ENCODE measurements at regions not wholly inside any gene's neighbourhood (a gene's known extent, or its start where the extent isn't known, plus 50 kb on each side); places are given as distances from the start of the nearest gene placed in this dataset.
"Not testable (repeated sequence)": the region's sequence is repeated elsewhere in the genome, so short reads cannot be mapped to it uniquely, and the experiment has no call there.

GRCh38 chr11:35046681-35047080 lies 92.3 kb upstream of the CD44 start:
- no peak for DNase-seq

DNA sequence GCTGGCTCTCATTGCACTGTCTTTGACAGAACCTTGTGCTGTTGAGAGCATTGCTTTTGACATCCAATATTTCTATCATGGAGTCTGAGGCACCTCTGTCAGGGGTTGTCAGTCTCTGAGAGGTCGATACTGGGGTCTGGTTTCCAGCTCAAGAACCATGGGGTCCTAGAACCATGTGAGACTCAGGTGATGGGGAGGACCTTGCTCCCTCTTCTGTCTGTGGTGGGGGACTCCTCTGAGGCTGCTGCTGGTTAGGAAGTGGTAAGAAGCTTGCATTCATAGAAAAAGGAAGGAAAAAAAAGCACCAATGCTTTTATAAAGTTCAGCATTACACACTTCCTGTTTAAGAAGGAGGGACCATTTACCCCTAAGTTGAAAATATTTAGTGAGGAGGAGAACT lies 91.8 kb upstream of the CD44 start:
- no peak for DNase-seq

GRCh38 chr11:35047769-35048168 lies 91.2 kb upstream of the CD44 start:
- no peak for DNase-seq

DNA sequence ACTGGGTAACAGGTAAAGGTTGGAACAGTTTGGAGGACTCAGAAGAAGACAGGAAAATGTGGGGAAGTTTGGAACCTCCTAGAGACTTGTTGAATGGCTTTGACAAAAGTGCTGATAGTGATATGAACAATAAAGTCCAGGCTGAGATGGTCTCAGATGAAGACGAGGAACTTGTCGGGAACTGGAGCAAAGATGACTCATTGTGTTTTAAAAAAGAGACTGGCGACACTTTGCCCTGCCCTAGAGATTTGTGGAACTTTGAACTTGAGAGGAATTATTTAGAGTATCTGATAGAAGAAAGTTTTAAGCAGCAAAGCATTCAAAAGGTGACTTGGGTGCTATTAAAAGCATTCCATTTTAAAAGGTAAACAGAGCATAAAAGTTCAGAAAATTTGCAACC lies 90.6 kb upstream of the CD44 start:
- not testable (repeated sequence) for DNase-seq

DNA sequence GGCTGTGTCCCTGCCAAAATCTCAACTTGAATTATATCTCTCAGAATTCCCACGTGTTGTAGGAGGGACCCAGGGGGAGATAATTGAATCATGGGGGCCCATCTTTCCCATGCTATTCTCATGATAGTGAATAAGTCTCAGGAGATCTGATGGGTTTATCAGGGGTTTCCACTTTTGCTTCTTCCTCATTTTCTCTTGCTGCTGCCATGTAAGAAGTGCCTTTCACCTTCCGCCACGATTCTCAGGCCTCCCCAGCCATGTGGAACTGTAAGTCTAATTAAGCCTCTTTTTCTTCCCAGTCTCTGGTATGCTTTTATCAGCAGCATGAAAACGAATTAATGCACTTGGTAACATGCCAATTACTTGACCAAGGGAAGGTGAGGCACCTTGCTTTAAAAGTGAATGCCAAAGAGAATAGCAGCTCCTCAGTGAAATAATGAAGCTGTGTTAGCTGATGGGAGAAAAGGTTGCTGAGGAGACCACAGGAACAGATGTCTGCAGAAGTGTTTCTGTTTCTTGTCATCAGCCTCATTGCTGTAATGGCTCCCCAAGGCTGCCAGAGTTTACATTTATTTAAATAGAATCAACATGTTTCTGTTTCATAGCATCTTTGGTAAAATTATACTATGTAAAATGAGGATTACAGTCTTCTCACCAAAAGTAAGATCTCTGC lies 89.0 kb upstream of the CD44 start:
- DNase-seq = no peak

DNA sequence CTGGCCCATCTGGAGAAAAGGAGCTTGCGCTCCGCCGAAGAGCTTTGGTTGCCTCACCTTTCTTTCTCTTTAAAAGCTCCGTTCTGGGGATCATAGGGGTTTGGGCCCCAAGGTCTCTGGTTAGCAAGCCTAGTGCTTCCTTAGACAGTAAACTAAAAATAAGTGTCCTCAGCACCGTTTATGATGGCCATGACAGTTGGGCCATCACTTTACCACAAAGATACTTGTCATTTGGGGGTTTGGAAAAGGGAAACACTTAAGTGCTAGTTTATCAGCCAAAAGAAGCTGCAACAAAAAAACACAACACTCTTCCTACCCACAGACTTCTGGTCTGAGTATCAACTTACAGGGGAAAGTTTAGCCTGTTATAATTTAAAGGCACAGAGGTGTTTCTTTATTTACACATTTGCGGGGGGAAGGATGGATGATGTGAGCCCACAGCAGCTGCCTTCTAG lies 88.4 kb upstream of the CD44 start:
- DNase-seq = no peak

DNA sequence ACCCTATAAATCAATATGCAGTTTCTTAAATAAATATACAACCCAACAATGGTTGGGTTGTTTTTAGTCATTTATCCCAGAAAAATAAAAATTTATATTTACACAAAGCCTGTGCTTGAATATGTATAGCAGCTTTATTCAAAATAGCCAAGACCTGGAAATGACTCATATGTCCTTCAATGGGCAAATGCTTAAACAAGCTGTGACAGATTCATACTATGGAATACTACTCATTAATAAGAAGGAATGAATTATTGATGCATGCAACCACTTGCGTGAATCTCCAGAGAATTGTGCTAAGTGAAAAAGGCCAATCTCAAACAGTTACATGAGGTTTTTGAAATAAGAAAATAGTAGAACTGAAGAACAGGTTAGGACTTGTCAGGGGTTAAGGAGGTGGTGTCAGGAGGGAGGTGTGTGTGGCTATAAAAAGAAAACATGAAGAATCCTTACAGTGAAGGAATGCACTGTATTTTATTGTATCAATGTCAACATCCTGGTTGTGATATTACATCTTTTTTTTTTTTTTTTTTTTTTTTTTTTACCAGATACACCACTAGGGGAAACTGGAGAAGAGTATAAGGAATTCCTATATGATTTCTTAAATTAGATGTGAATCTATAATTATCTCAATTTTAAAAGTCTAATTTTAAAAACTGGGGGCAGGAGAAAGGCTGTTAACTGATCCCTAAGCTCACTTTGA lies 82.4 kb upstream of the CD44 start:
- no peak for DNase-seq

DNA sequence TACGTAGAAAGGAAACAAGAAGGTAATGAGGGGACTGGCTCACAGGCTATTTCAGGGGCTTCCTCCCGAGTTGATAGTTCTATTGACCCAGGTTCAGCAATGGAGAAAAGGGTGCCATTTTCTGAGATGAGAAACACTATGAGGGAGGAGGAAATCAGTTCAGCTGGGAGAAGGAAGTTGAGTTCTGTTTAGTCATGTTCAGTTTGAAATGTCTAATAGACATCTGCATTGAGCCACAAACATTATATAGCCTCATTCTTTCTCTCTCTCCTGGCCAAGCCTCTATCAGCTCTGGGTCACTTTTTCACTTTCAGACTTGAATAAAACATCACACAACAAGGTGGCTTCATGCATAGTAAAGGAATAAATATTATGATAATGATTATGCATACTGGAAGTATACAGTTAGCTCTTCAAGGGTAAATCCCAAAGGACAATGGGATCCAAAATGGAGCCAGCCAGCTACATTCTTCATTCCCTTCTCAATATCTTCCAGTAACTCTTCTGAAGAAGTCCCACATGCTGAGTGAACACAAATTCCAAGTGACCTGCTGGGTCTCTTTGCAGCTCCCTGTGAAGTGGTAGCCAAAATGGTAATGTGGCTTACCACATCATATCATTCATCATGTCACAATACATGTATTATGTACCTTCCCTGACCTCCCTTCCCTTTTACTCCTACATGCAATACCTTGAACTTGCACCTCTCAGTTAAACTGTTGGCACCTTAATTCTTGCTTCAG lies 80.9 kb upstream of the CD44 start:
- DNase-seq = no peak

GRCh38 chr11:35058669-35059434 lies 80.1 kb upstream of the CD44 start:
- no peak for DNase-seq

DNA sequence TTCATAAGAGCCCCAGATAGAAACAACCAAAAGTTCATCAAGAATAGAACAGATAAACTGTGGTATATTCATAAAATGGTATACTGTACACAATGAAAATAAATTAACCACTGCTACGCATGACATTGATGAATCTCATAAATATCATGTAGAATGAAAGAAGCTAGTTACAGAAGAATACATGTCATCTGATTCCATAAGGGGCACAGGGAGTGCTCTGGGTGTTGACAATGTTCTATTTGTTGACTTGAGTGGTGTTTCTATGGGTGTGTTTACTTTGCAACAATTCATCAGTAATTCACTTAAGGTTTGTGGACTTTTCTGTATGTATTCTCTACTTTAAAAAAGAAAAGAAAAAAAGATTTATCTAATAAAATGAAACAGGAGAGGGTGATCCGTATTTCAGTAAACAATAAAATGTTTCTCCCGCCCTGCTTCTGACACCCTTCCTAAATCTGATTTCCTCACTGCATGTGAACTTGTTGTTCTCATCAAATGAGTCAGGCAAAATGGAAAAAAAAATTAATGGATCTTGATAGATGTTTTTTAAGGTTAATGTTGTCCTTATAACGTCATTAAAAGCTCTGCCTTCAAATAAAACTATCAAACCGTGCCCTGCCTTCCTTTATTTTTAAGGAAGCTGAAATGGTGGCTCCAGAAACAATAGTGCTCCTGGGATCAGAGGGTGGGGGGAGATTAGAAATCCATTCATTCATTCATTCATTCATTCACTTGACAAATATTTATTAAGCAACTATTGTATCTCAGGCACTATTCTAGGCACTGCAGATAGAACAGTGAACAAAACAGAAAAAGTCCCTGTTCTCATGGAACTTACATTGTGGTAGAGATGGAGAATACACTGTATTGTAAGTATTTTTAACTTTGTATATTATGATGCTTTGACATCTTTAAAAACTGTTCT lies 77.2 kb upstream of the CD44 start:
- DNase-seq = no peak

- DNase-seq = no peak
Observed at GRCh38 chr11:35063488-35063931, 75.5 kb upstream of the CD44 start.

- no peak for DNase-seq
Observed at GRCh38 chr11:35064114-35064800, 74.7 kb upstream of the CD44 start.

- no peak for DNase-seq
Observed at GRCh38 chr11:35065566-35065965, 73.4 kb upstream of the CD44 start.

DNA sequence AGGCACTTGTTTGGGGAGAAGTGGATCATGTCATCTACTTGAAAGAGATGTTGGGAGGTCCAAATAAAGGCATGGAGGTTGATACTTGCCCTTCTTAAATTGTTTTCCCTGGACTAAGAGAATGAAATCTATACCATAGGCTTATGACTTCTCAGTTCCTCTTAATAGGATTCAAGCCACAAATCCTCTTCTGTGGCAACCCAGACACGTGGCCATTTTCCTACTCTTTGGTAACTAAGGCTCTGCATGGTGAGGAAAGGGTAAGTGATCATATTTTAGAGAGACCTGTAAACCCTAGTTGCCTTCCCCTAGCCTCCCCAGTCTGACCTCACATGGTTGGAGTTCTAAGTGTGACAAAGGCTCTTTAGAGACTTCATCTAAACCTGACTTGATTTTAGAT lies 72.9 kb upstream of the CD44 start:
- DNase-seq = no peak

- DNase-seq = no peak
Observed at GRCh38 chr11:35066783-35067423, 72.1 kb upstream of the CD44 start.

DNA sequence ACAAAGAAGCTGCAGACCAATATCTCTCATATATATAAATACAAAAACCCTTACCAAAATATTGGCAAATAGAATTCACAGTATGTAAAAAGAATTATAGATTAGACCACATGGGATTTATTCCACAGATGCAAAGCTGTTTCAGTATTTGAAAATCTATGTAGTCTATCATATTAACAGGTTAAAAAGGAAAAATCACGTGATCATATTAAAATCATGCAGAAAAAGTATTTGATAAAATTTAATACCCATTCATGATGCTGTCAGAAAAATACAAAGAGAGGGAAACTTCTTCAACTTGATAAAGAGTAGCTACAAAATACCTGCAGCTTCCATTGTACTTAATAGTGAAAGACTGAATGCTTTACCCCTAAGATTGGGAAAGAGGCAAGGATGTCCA lies 67.2 kb upstream of the CD44 start:
- DNase-seq = no peak

DNA sequence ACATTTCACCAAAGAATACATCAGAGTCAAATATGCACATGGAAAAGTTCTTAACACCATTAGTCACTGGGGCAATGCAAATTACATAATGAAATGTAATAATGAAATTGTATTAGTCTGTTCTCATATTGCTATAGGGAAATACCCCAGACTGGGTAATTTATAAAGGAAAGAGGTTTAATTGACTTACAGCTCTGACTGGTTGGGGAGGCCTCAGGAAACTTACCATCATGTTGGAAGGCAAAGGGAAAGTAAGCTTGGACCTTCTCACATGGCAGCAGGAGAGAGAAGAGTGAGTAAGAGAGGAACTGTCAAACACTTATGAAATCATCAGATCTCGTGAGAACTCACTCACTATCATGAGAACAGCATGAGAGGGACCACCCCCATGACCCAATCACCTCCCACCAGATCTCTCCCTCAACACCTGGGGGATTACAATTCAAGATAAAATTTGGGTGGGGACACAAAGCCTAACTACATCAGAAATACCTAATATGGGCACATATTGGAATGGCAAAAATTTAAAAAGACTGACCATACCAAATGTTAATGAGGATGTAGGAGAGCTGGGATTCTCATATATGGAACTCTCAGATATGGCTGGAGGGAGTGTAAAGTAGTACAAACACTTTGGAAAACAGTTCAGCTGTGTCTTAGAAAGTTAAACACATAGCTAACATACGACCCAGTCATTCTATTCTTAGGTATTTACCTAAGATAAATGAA lies 65.1 kb upstream of the CD44 start:
- DNase-seq = no peak

DNA sequence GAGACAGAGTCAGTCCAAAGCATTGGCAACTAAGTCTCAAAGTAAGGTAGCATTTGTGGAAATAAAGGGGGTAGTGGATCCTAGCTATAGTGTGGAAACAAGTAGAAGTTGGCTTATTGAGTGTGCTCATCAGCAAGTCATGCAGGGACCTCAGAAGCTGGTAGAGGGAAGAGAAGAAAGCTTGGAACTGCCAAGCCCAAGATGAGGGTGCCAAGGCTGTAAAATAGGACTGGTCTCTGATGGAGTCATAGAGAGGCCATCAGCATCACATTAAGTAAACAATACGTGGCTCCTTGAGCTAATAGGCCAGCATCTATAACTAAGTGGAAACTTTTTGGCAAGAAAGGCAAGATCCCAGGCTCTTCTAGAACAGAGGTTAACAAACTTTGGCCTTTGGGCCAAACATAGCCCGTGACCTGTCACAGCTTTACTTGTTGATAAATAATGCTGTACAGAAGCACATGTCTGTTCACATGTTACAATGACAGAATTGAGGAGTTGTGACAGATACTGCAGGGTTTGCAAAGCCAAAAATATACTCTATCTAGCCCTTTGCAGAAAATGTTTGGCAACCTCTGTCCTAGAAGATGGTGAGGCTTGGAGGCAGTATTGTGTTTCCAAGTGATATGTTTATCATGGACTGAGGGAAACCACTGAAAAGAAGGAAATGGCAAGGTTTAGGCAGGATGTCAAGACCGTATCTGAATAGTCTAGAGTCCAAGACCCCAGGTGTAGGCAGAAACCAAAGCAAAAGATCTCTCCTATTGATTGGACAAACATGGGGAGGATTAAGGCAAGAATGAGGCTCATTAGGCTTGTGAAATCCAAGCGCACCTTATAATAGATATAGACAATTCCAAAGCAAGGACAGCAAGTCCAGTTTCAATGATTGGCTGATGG lies 62.5 kb upstream of the CD44 start:
- DNase-seq = no peak

Measured in islet precursor cell (in vitro differentiated cells).